ENCODE measurements at regions not wholly inside any gene's neighbourhood (a gene's known extent, or its start where the extent isn't known, plus 50 kb on each side); places are given as distances from the start of the nearest gene placed in this dataset.
"Not testable (repeated sequence)": the region's sequence is repeated elsewhere in the genome, so short reads cannot be mapped to it uniquely, and the experiment has no call there.

DNA sequence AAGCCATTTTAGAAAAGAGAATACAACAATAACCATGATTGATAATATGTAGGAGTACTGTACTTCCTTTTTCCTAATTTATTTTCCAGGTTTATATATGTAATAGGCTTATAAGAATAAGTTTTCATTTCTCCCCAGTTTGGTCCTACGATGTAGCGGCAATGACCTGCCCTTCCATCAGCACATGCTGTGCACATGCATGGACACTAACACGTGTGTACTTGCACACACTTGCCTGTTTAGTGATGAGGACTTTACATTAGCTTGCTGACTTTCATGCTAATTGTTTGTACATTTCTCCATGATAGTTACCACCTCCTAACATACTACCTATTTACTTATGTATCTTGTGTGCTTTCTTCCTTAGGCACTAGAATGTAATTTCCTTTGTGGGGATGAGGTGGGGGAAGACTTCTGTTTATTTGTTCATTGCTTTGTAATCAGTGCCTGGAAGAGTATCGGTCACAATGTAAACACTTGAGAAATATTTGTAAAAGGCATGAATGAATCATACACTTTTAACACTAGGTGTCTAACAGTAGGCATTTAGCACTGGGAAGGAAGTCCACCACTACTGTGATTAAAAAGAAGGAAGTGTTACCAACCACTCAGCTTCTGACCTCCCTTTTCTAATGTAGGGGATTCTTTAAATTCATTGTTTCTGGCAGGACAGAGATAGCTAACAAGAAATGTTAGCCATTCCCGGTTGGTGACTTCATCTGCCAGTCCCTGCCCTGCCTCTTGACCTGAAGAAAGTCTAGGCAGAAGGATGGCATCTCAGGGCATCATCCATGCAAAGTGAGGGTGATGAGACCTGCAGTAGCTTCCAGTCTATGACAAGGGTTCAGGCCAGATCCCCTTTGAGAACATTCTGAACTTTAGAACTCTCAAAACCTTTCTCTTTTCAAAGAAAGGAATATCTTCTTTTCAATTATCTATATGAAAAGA is 120.2 kb upstream of the RAB18 start:
- no peak for DNase-seq

DNA sequence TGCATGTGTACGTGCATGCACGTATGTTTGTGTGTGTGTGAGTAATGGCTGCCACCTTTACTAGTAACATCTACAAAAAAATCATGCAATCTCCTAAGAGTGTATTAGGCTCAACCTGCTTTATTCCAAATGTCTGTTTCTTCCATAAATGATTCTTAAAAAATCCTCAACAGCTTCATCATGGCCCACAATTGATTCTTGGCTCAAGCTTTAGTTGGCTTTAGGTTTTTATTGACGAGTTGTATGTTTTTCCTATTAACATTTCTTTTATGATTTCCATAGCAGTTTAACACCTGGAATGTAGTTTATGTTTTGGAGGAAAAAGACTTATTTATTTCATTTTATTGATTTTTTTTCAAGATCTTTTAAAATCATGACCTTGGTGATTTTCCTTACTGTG is 121.9 kb upstream of the RAB18 start:
- no peak for DNase-seq

DNA sequence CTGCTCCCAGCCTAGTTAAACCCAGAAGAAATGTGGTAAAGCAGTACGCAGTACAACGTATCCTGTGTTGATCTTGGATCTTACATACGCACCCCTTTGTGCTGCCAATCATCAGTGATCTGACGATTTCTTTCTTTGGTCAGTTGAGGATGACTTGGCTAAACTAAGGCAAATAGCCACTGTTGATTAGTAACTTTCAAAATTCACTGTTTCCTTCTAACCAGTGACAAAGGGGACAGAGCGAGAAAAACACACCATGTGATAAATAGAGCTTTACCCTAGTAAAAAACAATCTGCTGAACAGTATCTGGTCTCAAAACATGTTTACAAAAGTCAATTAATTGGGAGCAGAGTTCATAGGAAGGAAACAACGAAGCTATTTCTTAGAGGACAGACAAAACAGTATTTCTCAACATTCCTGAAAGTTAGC is 123.2 kb upstream of the RAB18 start:
- no peak for DNase-seq

DNA sequence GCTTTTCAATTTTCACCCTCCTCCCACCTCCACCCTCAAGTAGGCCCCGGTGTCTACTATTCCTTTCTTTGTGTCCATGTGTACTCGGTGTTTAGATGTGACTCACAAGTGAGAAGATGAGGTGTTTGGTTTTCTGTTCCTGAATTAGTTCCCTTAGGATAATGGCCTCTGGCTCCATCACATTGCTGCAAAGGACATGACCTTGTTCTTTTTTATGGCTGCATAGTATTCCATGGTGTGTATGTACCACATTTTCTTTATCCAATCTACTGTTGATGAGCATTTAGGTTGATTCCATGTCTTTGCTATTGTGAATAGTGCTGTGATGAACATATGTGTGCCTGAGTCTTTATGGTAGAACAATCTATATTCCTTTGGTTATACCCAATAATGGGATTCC is 125.1 kb upstream of the RAB18 start:
- DNase-seq, result not testable (repeated sequence)

DNA sequence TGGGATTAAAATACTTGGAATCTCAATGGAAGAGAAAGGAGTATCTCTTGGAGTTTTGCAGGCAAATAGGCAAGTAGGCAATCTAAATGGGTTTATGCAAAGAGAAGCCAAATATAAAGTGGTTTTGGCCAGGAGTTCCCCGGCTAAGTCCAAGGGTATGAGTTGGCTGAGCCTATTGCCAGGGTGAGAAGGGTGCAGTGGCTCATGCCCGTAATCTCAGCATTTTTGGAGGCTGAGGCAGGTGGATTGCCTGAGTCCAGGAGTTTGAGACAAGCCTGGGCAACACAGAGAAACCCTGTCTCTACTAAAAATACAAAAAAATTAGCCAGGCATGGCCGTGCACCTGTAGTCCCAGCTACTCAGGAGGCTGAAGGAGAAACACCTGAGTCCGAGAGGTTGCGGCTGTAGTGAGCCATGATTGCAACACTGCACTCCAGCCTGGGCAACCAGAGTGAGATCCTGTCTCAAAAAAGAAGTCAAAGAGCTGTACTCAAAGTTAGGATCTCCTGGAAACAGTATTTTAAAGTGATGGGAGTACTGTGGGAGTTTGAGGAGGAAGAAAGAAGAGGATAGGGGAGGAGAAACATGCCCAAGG is 130.4 kb upstream of the RAB18 start:
- no peak for DNase-seq

DNA sequence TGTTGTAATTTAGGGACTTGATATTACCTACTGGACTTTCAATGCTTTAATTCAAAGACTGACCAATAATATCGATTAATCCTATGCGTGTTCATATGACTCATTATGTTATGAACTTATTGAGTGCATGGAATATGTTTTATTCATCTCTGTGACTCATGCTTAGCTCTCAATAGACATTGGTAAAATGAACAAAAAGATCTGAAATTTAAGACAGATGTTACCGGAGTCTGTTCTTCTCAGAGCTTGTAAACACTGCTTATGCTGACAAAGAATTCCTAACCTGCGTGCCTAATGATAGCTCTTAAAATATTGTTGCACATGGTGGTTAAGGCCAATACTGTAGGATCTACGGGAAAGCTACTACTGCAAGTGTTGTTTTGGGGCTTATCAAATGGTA is 131.5 kb upstream of the ACBD5 start:
- no peak for DNase-seq

DNA sequence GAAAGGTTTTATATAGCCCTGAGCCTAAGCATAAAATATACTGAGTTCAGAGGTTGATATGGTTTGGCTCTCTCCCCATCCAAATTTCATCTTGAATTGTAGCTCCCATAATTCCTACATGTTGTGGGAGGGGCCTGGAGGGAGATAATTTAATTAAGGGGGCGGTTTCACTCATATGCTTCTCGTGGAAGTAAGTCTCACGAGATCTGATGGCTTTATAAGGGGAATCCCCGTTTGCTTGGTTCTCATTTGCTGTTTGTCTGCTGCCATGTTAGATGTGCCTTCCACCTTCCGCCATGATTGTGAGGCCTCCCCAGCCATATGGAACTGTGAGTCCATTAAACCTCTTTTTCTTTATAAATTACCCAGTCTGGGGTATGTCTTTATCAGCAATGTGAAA is 130.8 kb upstream of the ACBD5 start:
- DNase-seq, result not testable (repeated sequence)

DNA sequence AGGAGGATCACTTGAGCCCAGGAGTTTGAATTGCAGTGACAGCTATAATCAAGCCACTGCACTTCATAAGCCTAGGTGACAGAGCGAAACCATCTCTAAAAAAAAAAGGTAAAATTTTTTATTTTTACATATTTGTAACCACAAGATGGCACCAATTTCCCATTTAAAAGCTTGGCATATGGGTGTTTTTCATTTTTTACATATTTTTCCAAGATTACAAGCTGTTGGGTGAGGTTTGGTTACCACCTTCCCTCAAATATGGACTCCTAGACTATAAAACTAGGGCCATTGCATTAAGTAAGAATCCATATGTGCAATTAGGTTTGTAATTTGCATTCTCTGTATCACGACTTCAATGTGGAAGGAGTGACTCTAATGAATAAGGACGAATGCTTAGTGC is 129.3 kb upstream of the ACBD5 start:
- DNase-seq, result no peak

DNA sequence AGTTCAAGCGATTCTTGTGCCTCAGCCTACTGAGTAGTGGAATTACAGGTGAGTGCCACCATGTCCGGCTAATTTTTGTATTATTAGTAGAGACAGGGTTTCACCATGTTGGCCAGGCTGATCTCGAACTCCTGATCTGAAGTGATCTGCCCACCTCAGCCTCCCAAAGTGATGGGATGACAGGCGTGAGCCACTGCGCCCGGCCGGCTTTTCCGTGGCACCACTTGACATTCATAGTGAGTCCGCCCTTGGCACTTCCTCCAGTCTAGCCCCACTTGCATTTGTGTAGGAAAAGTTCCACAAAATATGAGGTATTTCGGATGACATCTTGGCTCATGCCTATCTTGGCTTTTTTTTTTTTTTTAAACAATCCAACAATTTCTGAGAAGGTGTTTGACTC is 128.1 kb upstream of the ACBD5 start:
- no peak for DNase-seq

DNA sequence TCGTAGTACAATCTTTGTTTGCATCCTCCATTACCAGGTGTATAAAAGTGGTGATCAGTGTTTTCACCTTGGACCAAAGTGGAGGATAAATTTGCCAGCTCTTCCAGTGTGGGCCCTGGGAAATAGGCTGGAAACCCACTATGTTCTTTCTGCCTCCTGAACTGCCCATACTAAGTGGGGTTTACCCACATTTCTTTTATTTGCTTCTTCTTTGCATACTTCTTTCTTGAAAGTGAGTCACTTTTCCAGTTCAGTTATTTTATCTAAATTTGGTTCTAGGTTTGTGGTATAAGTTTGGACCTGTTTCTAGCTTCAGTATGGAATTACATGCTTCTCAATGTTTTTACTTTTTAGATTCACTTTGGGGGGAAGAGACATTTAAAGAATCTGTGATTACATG is 126.2 kb upstream of the ACBD5 start:
- DNase-seq, result no peak

DNA sequence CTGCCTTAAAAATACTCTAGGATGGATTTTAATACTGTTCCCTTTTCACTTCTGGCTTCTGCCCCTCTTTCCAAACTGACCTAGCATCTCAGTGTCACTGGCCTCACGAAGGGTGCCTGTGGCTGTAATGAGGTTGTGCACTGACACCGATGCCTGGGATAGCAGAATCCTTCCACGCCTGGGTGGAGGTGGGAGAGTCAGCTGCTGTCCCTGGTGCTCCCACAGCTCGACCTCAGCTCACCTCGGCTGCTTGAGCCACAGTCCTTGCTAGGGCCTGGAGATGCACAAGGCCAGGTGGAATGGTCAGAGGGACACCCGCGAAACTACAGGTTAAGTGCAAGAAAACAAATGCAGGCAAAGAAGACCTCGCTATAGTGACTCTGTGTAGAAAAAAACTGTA is 123.4 kb upstream of the ACBD5 start:
- no peak for DNase-seq

DNA sequence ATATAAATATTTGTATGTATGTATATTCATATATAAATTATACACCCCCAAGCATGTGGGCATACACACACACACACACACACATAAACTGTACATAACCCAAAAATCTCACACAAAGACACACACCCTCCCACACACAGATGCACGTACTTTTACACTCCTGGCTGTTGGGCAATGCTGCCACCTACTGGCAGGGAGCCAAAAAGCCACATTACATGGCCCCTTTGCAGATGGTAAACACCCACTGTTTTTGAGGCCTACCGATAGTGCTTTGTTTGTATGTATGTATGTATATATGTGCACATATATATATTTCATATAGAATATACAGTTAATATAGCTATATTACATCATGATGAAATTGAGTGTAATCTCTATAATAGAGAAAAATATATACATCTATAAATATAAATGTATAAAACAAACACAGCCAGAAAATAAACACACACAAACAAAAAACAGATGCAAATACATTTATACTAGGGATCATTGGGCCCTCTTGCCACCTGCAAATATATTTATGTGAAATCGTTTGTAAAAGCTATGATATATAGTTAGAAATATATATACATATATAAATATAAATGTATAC is 120.1 kb upstream of the ACBD5 start:
- peak; percentile 50 for DNase-seq

DNA sequence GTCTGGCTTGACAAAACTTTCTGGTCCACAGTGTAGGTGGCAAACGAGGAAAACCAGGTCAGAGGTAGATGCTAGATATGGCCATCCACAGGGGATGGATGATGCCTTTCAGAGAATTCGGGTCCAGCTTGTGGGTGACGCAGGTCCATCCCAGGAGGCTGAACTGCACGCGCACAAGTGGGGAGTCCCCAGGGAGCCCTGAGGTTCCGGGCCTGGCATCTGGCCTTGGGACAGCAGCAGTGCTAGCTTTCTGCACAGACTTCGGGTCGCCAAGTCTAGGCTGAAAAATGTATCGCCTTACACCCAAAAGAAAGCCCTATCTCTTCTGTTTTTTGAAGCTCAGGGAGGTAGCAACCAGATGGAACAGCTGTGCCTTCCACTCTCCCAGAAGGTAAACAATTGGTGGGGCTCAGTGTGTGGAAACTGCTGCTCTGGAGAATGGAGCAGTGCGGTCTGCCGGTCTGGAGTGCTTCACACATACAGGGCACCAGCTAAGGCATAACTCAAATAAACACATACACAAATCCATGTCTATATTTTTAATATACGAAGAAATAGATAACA is 119.3 kb upstream of the ACBD5 start:
- no peak for DNase-seq

DNA sequence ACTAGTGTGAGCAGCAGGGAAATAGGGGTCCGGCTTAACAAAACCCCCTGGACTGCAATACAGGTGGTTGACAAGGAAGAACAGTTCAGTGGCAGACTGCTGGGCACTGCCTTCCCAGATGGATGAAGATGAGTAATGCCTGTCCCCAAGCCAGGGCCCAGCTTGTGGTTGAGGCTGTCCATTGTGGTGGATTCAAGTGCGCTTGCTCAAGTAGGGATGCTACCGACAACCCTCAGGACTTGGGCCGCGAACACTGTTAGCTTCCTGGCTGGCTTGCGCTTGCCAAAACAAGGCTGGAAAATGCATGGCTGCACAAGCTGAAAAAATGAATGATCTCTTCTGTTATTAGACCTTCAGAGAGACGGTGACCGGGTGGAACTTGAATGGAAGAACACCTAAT is 116.1 kb upstream of the ACBD5 start:
- DNase-seq, result no peak

DNA sequence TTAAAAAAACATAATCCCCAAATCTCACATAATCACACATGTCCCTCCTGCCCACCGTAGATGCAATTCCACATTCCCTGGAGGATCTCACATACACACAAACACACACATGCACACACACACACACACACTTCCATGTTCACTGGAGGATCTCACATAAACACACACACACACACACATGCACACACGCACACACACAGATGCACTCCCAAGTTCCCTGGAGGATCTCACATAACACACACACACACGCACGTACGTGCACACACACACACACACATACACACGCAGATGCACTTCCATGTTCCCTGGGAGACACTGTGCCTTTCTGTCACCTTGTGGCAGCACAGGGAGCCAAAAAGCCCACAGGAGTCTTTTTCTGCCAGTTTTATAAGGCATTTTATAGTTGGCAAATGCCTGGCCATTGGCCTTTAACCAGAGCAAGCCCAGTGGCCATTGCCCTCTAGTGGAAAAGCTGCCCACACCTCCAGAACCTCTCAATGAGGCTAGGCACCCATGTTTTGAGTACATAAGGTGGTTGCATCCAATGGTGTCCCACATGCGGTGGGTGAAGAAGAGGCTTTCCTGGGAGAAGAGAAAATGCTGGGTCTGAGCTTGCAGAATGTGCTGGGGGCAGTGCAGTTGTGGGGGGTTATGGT is 115.4 kb upstream of the ACBD5 start:
- no peak for DNase-seq

DNA sequence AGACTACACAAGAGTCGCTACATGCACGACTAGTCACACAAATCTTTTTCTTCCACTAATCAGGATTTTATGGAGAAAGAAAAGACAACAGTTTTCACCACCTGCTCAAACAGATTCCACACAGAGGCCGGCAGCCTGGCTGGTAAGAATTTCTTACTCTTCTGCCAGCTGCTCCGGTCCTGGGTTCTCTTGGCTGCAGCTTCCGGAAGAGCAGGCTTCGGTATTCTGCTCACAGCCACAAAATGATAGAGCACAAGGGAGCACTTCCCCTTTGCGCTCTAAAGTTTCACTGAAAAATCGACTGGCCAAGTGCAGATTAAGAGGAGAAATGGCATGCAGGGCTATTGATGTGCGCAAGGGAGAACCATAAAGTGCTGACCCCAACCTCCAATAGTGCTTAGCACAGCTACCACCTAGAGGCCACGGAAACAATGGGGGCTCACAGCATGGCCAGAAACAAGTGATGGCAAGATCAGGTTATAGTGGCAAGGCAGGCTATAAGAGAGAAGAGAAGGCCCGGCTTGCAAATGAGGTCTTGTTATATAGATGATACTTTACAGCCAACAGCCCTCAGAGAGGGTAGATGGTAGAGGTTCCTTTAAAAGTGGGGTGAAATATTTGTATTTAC is 114.2 kb upstream of the ACBD5 start:
- not testable (repeated sequence) for DNase-seq

DNA sequence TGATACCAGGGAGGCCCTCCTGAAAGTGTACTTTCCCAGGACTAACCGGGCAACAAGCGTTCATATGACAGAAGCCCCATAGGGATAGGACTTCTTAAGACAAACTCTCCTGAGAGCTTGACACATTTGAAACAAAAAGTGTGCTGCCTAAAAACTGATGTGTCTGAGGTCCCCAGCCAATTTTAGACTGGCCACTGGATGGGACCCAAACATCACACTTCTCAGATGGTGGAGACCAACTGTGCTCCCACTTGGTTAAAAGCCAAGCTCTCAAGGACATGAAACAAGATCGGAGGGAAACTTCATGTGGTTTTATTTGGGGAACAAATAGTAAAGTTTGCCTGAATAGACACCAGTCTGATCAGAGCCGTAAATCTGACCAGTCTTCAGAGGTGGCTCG is 113.5 kb upstream of the ACBD5 start:
- not testable (repeated sequence) for DNase-seq

DNA sequence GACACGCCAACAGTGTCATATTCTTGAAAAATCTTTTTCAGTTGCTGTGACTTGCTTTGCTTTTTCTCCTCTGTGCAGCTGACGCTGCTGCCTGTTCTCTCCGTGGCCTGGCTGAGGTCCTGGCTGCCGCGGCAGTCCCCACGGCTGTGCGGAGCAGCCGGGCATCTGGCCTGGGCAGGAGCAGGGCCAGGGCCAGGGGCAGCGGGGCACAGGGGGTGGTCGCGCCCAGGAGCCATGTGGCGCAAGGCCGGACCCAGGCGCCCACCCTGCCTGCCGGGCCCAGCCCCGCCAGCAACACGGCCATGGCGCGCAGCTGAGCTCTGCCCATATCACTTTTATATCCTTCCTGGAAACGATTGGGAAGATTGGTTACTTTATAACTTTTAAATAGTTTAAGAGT is 109.4 kb upstream of the ACBD5 start:
- DNase-seq, result no peak

DNA sequence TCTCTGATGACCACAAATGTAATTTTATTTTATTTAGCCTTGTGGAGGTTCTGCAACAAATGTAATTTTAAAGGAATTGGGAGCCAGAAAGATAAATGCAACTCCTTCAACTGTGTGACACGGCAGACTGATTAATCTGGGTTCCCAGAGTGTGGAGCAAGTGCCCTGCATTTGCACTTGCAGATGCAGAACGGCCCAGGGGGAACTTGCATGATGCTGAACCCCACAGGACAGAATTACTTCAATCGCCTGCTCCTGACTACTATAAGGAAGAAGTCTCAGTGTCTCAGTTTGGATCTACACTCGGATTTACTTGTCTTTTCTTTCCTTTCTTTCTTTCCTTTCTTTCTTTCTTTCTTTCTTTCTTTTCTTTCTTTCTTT is 107.2 kb upstream of the ACBD5 start:
- not testable (repeated sequence) for DNase-seq

DNA sequence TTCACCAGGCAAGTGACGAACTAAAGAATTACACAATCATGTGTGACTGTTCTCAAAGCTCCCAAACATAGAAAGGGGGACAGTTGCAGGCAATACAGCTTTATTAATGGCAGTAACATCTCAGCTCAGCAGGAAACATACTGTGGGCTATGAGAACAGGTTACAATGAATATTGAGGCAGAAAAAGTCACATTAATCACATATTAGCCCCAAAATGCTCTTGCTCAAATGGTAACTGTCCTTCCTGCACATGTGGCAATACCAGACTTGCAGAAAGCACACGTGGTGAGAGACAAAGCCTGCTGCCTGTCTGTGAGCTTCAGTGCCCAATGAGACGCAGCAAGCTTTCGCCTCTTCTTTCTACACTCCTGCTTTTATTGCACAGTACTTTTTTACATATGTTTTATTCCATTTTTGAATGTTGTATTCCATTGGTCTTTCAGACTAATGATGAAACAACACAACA is 104.9 kb upstream of the ACBD5 start:
- DNase-seq, result no peak

DNA sequence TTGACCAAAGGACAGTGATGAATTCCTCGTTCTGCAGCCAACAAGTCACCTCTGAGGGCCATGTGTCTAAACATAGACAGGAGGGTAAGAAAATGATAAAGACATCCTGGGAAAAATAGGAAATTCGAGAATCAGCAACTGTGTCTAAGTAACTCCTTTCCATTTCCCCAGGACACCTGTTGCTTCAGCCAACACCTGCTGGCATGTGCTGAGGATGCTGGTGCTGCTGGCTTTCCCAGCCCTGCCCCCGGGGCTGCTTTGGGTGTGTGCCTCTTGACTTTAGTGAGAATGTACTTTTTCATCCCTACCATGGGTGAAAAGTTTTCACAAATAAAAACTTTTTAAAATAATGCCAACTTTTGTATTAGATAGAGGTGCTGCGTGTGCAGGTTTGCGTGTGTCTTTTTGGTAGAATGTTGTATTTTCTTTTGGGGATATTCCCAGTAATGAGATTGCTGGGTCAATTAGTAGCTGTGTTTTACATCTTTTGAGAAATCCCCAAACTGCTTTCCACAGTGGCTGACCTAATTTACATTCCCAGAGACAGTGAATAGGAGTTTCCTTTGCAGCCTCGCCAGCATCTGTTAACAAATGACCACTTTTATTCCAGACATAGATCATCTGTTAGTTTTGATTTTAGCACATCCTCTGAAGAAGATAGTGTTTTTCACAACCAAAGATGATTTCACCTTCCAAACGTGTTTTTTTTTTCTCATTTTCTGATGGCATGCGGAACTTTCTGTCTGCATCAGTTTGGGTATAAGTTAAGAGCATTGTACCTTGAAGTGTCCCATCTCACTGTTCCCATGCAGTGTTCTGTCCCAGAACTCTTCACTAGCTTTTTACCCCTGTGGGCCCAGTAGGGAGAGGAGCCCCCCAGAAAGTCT is 104.2 kb upstream of the ACBD5 start:
- no peak for DNase-seq

DNA sequence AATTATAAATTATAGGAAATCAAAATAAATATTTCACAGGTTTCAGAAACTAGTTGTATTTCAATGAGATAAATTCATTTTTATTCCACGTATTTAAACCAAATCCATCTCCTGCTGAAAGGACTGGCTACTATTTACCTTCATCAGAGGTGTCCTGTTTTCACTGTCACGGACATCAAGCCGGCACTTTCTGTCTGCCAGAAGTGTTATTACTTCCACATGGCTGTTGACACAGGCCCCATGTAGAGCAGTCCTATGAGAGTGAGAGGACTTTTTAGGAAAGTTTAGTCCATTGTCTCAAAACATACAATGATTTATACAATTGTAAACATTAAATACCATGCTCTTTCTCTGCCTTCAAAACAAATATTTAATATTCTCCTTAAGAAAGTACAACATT is 100.4 kb upstream of the ACBD5 start:
- no peak for DNase-seq

Data from NCI-H2227 treated with DMSO at 0.1 percent for 48 hours (cell line).